MM.1S (cell line): ENCODE measurements at regions not wholly inside any gene's neighbourhood (a gene's known extent, or its start where the extent isn't known, plus 50 kb on each side); places are given as distances from the start of the nearest gene placed in this dataset.

Experiments
- DNase-seq: peaks from one replicate; pipeline ENCODE4 v3.0.0-alpha.2; 2015
- H2AFZ ChIP-seq: fragments of 300-600 bp; sonication (generic); 2 replicates; pipeline ENCODE4 v1.6.0; 2016; ENCODE audit warnings: antibody characterized with exemption, low read length
- H3F3A ChIP-seq: fragments of 300-600 bp; sonication (generic); 2 replicates; pipeline ENCODE4 v1.6.1; 2016; ENCODE audit warnings: mild to moderate bottlenecking, antibody characterized with exemption, low read length, moderate library complexity, mixed read lengths; ENCODE audit not compliant: insufficient read depth
- H3K27ac ChIP-seq: fragments of 300-600 bp; sonication (generic); 2 replicates; pipeline ENCODE4 v1.5.1; 2016; ENCODE audit warnings: mild to moderate bottlenecking, low read length
- H3K27me3 ChIP-seq: fragments of 300-600 bp; sonication (generic); replicated peaks from 2 replicates; pipeline ENCODE4 v1.6.0; 2016; ENCODE audit warnings: low read length; ENCODE audit not compliant: insufficient read depth
- H3K36me3 ChIP-seq: fragments of 300-600 bp; sonication (generic); replicated peaks from 2 replicates; pipeline ENCODE4 v1.6.1; 2016; ENCODE audit warnings: mild to moderate bottlenecking, low read length, mixed read lengths; ENCODE audit not compliant: insufficient read depth
- H3K4me1 ChIP-seq: fragments of 300-600 bp; sonication (generic); 2 replicates; pipeline ENCODE4 v1.6.1; 2016; ENCODE audit warnings: low read length, mixed read lengths
- H3K4me2 ChIP-seq: fragments of 300-600 bp; sonication (generic); 2 replicates; pipeline ENCODE4 v1.6.0; 2016; ENCODE audit warnings: low read depth, low read length
- H3K4me3 ChIP-seq: fragments of 300-600 bp; sonication (generic); 2 replicates; pipeline ENCODE4 v1.5.1; 2016; ENCODE audit warnings: low read length, mixed read lengths
- H3K79me2 ChIP-seq: fragments of 300-600 bp; sonication (generic); 2 replicates; pipeline ENCODE4 v1.6.1; 2016; ENCODE audit warnings: mixed run types, low read length, mixed read lengths
- H3K9ac ChIP-seq: fragments of 300-600 bp; sonication (generic); 2 replicates; pipeline ENCODE4 v1.6.1; 2016; ENCODE audit warnings: low read length, mixed read lengths
- H3K9me2 ChIP-seq: fragments of 300-600 bp; sonication (generic); replicated peaks from 2 replicates; pipeline ENCODE4 v1.6.1; 2016; ENCODE audit warnings: mild to moderate bottlenecking, low read length, mixed read lengths; ENCODE audit not compliant: insufficient read depth
- H3K9me3 ChIP-seq: fragments of 300-600 bp; sonication (generic); replicated peaks from 2 replicates; pipeline ENCODE4 v1.6.1; 2016; ENCODE audit warnings: mild to moderate bottlenecking, low read length, mixed read lengths; ENCODE audit not compliant: insufficient read depth
- H4K20me1 ChIP-seq: fragments of 300-600 bp; sonication (generic); 2 replicates; pipeline ENCODE4 v1.6.1; 2016; ENCODE audit warnings: mild to moderate bottlenecking, low read length, moderate library complexity, mixed read lengths; ENCODE audit not compliant: insufficient read depth
- EZH2 ChIP-seq: fragments of 300-600 bp; sonication (generic); optimal IDR thresholded peaks from 2 replicates; pipeline ENCODE3; 2017; ENCODE audit warnings: low read depth, mild to moderate bottlenecking, antibody characterized with exemption, low read length, mixed read lengths
- EZH2phosphoT487 ChIP-seq: fragments of 300-600 bp; sonication (generic); IDR thresholded peaks from 2 replicates; pipeline ENCODE4 v1.6.1; 2018; ENCODE audit warnings: antibody characterized with exemption, low read length
- TF ChIP-seq, protein P1 (sequence below): fragments of 300-600 bp; sonication (generic); IDR thresholded peaks from 2 replicates; pipeline ENCODE4 v1.5.1; 2016; ENCODE audit warnings: antibody characterized with exemption, low read length, mixed read lengths

DNA sequence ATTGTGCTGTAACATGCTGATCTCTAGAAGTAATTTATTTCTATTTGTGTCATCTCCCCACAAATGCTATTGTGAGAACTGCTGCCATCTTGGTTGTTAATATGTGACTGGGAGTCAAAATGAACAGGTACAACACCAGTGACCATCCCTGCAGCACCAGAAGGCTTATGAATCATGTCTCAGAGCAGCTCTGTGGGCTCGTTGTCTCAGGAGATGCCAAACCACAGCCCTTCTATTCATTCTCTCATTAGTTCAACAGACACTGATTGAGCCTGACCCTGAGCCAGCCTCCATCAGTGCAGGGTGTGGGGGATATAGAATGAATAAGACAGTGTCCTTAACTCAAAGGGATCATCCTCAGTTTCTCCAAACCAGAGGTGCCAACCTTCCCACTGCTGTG, 92.5 kb downstream of the UTP18 start:
- Histone ChIP-seq H3K27me3 (no peaks in the 10 kb centered on the region), H3K9ac (no peak overlapping the region), H3K4me1 (no peaks in the 10 kb centered on the region), H3K4me3 (no peak overlapping the region), H3K79me2 (no peaks in the 10 kb centered on the region), H3K27ac (no peak overlapping the region), H3K4me2 (no peak overlapping the region), H3K36me3 (no peaks in the 10 kb centered on the region), H4K20me1 (no peaks in the 10 kb centered on the region), H2AFZ (no peak overlapping the region), H3F3A (no peaks in the 10 kb centered on the region), H3K9me3 (no peaks in the 10 kb centered on the region), H3K9me2 (no peaks in the 10 kb centered on the region)
- TF ChIP-seq EZH2phosphoT487 = no peak
- TF ChIP-seq, protein P1, sequence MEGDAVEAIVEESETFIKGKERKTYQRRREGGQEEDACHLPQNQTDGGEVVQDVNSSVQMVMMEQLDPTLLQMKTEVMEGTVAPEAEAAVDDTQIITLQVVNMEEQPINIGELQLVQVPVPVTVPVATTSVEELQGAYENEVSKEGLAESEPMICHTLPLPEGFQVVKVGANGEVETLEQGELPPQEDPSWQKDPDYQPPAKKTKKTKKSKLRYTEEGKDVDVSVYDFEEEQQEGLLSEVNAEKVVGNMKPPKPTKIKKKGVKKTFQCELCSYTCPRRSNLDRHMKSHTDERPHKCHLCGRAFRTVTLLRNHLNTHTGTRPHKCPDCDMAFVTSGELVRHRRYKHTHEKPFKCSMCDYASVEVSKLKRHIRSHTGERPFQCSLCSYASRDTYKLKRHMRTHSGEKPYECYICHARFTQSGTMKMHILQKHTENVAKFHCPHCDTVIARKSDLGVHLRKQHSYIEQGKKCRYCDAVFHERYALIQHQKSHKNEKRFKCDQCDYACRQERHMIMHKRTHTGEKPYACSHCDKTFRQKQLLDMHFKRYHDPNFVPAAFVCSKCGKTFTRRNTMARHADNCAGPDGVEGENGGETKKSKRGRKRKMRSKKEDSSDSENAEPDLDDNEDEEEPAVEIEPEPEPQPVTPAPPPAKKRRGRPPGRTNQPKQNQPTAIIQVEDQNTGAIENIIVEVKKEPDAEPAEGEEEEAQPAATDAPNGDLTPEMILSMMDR = no peak
- no peak for TF ChIP-seq EZH2
- DNase-seq = no peak

DNA sequence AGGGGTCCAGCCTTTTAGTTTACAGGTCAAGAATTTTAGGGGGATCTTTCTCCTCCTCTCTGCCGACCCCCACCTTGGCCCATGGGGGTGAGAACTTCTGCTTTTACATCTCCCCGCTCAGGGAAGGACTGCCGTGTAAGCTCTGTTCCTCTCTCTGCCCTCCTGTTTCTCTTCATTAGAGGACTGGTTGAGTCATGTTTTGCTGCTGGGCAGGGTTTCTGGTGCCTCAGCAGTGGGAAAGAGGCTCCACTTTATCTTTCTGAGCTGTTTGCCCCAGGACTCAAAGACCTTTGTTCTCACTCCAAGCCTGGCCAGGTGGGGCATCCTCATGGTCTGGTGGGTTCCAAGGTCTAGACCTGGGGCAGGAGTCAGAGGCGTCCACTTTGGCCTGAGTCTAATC, 93.0 kb downstream of the UTP18 start:
- no peaks in the 10 kb centered on the region for H3K9me3 ChIP-seq
- no peak overlapping the region for H3K4me2 ChIP-seq
- no peak overlapping the region for H2AFZ ChIP-seq
- H3K36me3 ChIP-seq = no peaks in the 10 kb centered on the region
- no peaks in the 10 kb centered on the region for H3K79me2 ChIP-seq
- no peak overlapping the region for H3K4me3 ChIP-seq
- no peaks in the 10 kb centered on the region for H4K20me1 ChIP-seq
- TF ChIP-seq, protein P1 = no peak
- TF ChIP-seq EZH2 (no peak), EZH2phosphoT487 (no peak)
- H3K4me1 ChIP-seq = no peaks in the 10 kb centered on the region
- H3K27me3 ChIP-seq = no peaks in the 10 kb centered on the region
- no peak for DNase-seq
- no peaks in the 10 kb centered on the region for H3F3A ChIP-seq
- no peaks in the 10 kb centered on the region for H3K9me2 ChIP-seq
- no peak overlapping the region for H3K27ac ChIP-seq
- H3K9ac ChIP-seq = no peak overlapping the region

DNA sequence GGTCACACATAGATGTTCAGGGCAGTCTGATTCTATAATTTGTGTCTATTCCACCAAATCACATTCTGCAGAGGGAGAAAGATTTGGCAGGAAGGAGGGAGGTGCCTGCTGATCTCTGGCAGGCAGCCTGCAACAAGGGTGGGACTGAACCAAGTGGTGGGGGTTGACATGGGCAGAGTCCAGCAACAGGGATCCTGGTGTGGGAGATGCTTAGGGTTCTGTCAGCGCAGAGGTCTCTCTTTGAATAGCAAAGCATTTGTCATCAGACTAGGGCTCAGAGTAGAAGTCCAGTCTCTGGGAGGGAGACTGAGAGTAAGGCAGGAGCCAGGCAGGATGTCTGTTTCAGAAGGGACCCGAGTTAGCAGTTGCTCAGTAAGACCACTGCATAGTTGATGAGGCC, 94.6 kb downstream of the UTP18 start:
- Histone ChIP-seq H2AFZ (no peak overlapping the region), H3F3A (no peaks in the 10 kb centered on the region), H3K36me3 (no peaks in the 10 kb centered on the region), H3K4me1 (no peaks in the 10 kb centered on the region), H3K4me3 (no peak overlapping the region), H3K9ac (no peak overlapping the region), H3K79me2 (no peaks in the 10 kb centered on the region), H3K9me3 (no peaks in the 10 kb centered on the region), H3K27ac (no peak overlapping the region), H3K9me2 (no peaks in the 10 kb centered on the region), H3K27me3 (no peaks in the 10 kb centered on the region), H3K4me2 (no peak overlapping the region), H4K20me1 (no peaks in the 10 kb centered on the region)
- TF ChIP-seq EZH2 (no peak), EZH2phosphoT487 (no peak)
- TF ChIP-seq, protein P1 = no peak
- DNase-seq = no peak
